K562 (cell line): ENCODE measurements at regions not wholly inside any gene's neighbourhood (a gene's known extent, or its start where the extent isn't known, plus 50 kb on each side); places are given as distances from the start of the nearest gene placed in this dataset.

Source experiments
- BRF1 ChIP-seq: IDR thresholded peaks from 3 replicates; pipeline ENCODE4 v1.6.1; 2011; ENCODE audit warnings: borderline replicate concordance, mild to moderate bottlenecking; ENCODE audit not compliant: insufficient read length; ENCODE audit errors: extremely low read depth
- CEBPG ChIP-seq, 3 experiments: fragments of 200-800 bp in 1 of 3; sonication (Bioruptor generic) in 1 of 3; sonication (generic) in 1 of 3; formaldehyde crosslinking in 1 of 3; IDR thresholded peaks in 2 of 3; conservative IDR thresholded peaks in 1 of 3; 2 replicates each; pipeline versions ENCODE4 v1.6.1 to v1.8.0; 2016 to 2022; ENCODE audit warnings: missing compliant biosample characterization in 2 of 3, missing genetic modification characterization in 2 of 3, mild to moderate bottlenecking in 1 of 3, missing genetic modification reagents in 1 of 3
- EZH2 ChIP-seq: IDR thresholded peaks from 2 replicates; pipeline ENCODE4 v1.6.1; 2012; ENCODE audit warnings: low read depth, mild to moderate bottlenecking, inconsistent platforms, low read length, borderline replicate concordance
- HIVEP1 ChIP-seq: fragments of 250-450 bp; sonication (Bioruptor Pico); IDR thresholded peaks from 2 replicates; pipeline ENCODE4 v1.4.0; 2020; ENCODE audit warnings: mild to moderate bottlenecking
- KLF16 ChIP-seq: IDR thresholded peaks from 2 replicates; pipeline ENCODE4 v1.6.1; 2016; ENCODE audit warnings: antibody characterized with exemption
- MAZ ChIP-seq, 2 experiments: fragments of 450-650 bp in 1 of 2; sonication (generic) in 1 of 2; formaldehyde crosslinking; IDR thresholded peaks in 1 of 2; conservative IDR thresholded peaks in 1 of 2; 2 replicates each; pipeline versions ENCODE4 v1.4.0 to v1.5.0; 2020; ENCODE audit warnings: mild to moderate bottlenecking in 1 of 2, missing genetic modification reagents in 1 of 2
- NFYB ChIP-seq: IDR thresholded peaks from 2 replicates; pipeline ENCODE4 v1.6.1; 2011; ENCODE audit warnings: mild to moderate bottlenecking, moderate library complexity; ENCODE audit not compliant: insufficient read length; ENCODE audit errors: extremely low read depth
- POLR2A ChIP-seq: fragments of 450-650 bp; conservative IDR thresholded peaks from 2 replicates; pipeline ENCODE4 v1.6.1; 2016
- RBFOX2 ChIP-seq: fragments of 200-400 bp; formaldehyde crosslinking; IDR thresholded peaks from 2 replicates; pipeline ENCODE4 v1.6.1; 2017; ENCODE audit warnings: low read depth, mild to moderate bottlenecking, low read length, moderate library complexity
- SRF ChIP-seq, 2 experiments: fragments of 250-450, 450-650 bp in 1 of 2; sonication (Bioruptor Pico) in 1 of 2; sonication (generic) in 1 of 2; formaldehyde crosslinking; IDR thresholded peaks; 2 replicates each; pipeline versions ENCODE4 v1.5.0 to v1.5.1; 2020 to 2022; ENCODE audit warnings: mild to moderate bottlenecking in 1 of 2, missing genetic modification reagents in 1 of 2
- TCF7 ChIP-seq: sonication (generic); IDR thresholded peaks from 2 replicates; pipeline ENCODE4 v1.6.1; 2016; ENCODE audit warnings: antibody characterized with exemption, borderline replicate concordance
- TF ChIP-seq, protein P1 (sequence below), 3 experiments: IDR thresholded peaks in 2 of 3; conservative IDR thresholded peaks in 1 of 3; 2 replicates each; pipeline ENCODE4 v1.5.1; 2011 to 2012; ENCODE audit warnings: low read length in 3 of 3, mild to moderate bottlenecking in 3 of 3, control low read depth in 2 of 3, improper control_type of control experiment in 1 of 3, inconsistent platforms in 1 of 3, low read depth in 1 of 3, mixed read lengths in 1 of 3, moderate library complexity in 1 of 3; ENCODE audit not compliant: insufficient read depth in 2 of 3

GRCh38 chr6:109879521-109879920, 98.6 kb upstream of the GPR6 start:
- TF ChIP-seq MAZ (CRISPR knock-in tag; conservative IDR thresholded peaks at IDR 0.05 in 1 of 2, IDR thresholded peaks at IDR 0.05 in 1 of 2): no peak
- TF ChIP-seq POLR2A: no peak
- TF ChIP-seq SRF (CRISPR knock-in tag; IDR thresholded peaks at IDR 0.05): no peak
- TF ChIP-seq, protein P1, sequence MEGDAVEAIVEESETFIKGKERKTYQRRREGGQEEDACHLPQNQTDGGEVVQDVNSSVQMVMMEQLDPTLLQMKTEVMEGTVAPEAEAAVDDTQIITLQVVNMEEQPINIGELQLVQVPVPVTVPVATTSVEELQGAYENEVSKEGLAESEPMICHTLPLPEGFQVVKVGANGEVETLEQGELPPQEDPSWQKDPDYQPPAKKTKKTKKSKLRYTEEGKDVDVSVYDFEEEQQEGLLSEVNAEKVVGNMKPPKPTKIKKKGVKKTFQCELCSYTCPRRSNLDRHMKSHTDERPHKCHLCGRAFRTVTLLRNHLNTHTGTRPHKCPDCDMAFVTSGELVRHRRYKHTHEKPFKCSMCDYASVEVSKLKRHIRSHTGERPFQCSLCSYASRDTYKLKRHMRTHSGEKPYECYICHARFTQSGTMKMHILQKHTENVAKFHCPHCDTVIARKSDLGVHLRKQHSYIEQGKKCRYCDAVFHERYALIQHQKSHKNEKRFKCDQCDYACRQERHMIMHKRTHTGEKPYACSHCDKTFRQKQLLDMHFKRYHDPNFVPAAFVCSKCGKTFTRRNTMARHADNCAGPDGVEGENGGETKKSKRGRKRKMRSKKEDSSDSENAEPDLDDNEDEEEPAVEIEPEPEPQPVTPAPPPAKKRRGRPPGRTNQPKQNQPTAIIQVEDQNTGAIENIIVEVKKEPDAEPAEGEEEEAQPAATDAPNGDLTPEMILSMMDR (IDR thresholded peaks at IDR 0.05 in 2 of 3, conservative IDR thresholded peaks at IDR 0.05 in 1 of 3; ENCODE audit: insufficient read depth in 2 of 3, low read depth in 1 of 3, low read length in 3 of 3): no peak
- no peak for TF ChIP-seq HIVEP1 (CRISPR knock-in tag)
- TF ChIP-seq EZH2: no peak
- no peak for TF ChIP-seq BRF1
- TF ChIP-seq RBFOX2: no peak
- TF ChIP-seq TCF7: no peak
- TF ChIP-seq CEBPG (CRISPR knock-in tag; IDR thresholded peaks at IDR 0.05): no peak
- TF ChIP-seq CEBPG (tag; conservative IDR thresholded peaks at IDR 0.05 in 1 of 2, IDR thresholded peaks at IDR 0.05 in 1 of 2): no peak
- TF ChIP-seq KLF16: no peak
- TF ChIP-seq NFYB: no peak
